Body of pancreas (tissue), 4 donors: ENCODE measurements at regions not wholly inside any gene's neighbourhood (a gene's known extent, or its start where the extent isn't known, plus 50 kb on each side); places are given as distances from the start of the nearest gene placed in this dataset.

Experiments used
- POLR2A ChIP-seq, 3 donors: fragments of 450-650 bp; IDR thresholded peaks; one replicate each; pipeline ENCODE4 v1.6.1; 2016; ENCODE audit warnings: antibody characterized with exemption in 3 of 3, mild to moderate bottlenecking in 2 of 3
- TF ChIP-seq, protein P1 (sequence below), 7 experiments: fragments of 450-650 bp in 4 of 7; fragments of 200-600 bp in 3 of 7; sonication (generic) in 3 of 7; IDR thresholded peaks; one replicate each; pipeline ENCODE4 v1.5.1; 2016 to 2019; ENCODE audit warnings: antibody characterized with exemption in 7 of 7

DNA sequence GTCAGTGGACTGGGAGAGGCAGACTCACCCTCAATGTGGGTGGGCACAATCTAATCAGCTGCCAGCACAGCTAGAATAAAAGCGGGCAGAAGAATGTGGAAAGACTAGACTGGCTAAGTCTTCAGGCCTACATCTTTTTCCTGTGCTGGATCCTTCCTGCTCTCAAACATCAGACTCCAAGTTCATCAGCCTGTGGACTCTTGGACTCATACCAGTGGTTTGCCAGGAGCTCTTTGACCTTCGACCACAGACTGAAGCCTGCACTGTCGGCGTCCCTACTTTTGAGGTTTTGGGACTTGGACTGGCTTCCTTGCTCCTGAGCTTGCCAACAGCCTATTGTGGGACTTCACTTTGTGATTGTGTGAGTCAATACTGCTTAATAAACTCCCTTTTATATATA, 68.0 kb downstream of the CNTN3 start:
- TF ChIP-seq, protein P1, sequence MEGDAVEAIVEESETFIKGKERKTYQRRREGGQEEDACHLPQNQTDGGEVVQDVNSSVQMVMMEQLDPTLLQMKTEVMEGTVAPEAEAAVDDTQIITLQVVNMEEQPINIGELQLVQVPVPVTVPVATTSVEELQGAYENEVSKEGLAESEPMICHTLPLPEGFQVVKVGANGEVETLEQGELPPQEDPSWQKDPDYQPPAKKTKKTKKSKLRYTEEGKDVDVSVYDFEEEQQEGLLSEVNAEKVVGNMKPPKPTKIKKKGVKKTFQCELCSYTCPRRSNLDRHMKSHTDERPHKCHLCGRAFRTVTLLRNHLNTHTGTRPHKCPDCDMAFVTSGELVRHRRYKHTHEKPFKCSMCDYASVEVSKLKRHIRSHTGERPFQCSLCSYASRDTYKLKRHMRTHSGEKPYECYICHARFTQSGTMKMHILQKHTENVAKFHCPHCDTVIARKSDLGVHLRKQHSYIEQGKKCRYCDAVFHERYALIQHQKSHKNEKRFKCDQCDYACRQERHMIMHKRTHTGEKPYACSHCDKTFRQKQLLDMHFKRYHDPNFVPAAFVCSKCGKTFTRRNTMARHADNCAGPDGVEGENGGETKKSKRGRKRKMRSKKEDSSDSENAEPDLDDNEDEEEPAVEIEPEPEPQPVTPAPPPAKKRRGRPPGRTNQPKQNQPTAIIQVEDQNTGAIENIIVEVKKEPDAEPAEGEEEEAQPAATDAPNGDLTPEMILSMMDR (IDR thresholded peaks at IDR 0.05), result no peak
- no peak for TF ChIP-seq POLR2A (IDR thresholded peaks at IDR 0.05)
